Upper lobe of left lung (tissue), 6 donors: ENCODE measurements at regions not wholly inside any gene's neighbourhood (a gene's known extent, or its start where the extent isn't known, plus 50 kb on each side); places are given as distances from the start of the nearest gene placed in this dataset.

Experiments used
- ATAC-seq, 2 donors: fragments of 200-7000 bp; cut with Tn5 transposase; one replicate each; pipeline ENCODE4 v1.9.1; 2022; ENCODE audit warnings: mild to moderate bottlenecking in 2 of 2, moderate library complexity in 2 of 2; ENCODE audit not compliant: low FRiP score in 2 of 2
- DNase-seq, 2 donors: peaks; one replicate each; pipeline ENCODE4 v3.0.0-alpha.2; 2019 to 2020
- H3K27ac ChIP-seq, 4 donors: fragments of 200-600 bp; sonication (generic); one replicate each; pipeline ENCODE4 v1.5.1; 2016 to 2019
- H3K27me3 ChIP-seq, 4 donors: fragments of 200-600 bp; sonication (generic); one replicate each; pipeline ENCODE4 v1.5.1; 2017 to 2019
- H3K36me3 ChIP-seq, 4 donors: fragments of 200-600 bp; sonication (generic); one replicate each; pipeline ENCODE4 v1.5.1; 2016 to 2019
- H3K4me1 ChIP-seq, 4 donors: fragments of 200-600 bp; sonication (generic); one replicate each; pipeline ENCODE4 v1.5.1; 2018 to 2019
- H3K4me3 ChIP-seq, 4 donors: fragments of 200-600 bp; sonication (generic); one replicate each; pipeline ENCODE4 v1.5.1; 2017 to 2019; ENCODE audit warnings: mild to moderate bottlenecking in 2 of 4, moderate library complexity in 1 of 4
- H3K9me3 ChIP-seq, 4 donors: fragments of 200-600 bp; sonication (generic); one replicate each; pipeline ENCODE4 v1.5.1; 2018 to 2019
- CTCF ChIP-seq, 6 experiments: fragments of 450-650 bp in 4 of 6; fragments of 200-600 bp in 2 of 6; sonication (generic) in 2 of 6; IDR thresholded peaks; one replicate each; pipeline ENCODE4 v1.5.1; 2016 to 2019; ENCODE audit warnings: antibody characterized with exemption in 6 of 6
- EP300 ChIP-seq, 4 donors: sonication (generic); formaldehyde crosslinking; IDR thresholded peaks; one replicate each; pipeline ENCODE4 v1.5.1; 2017; ENCODE audit warnings: antibody characterized with exemption in 4 of 4, control low read depth in 2 of 4
- POLR2A ChIP-seq, 4 donors: fragments of 450-650 bp; IDR thresholded peaks; one replicate each; pipeline ENCODE4 v1.5.1; 2016 to 2017; ENCODE audit warnings: antibody characterized with exemption in 4 of 4, mild to moderate bottlenecking in 2 of 4
- POLR2AphosphoS5 ChIP-seq, 2 donors: sonication (generic); formaldehyde crosslinking; IDR thresholded peaks; one replicate each; pipeline ENCODE4 v1.5.1; 2017; ENCODE audit warnings: antibody characterized with exemption in 2 of 2
- WGBS, 2 donors: methylation state at CpG; one replicate each; pipeline ENCODE4 v1.1.5; 2017 to 2018; 5-methylcytosine and 5-hydroxymethylcytosine counted together
- donor health status: DM: no; HTN: no; CAD: no; lungs with moderate emphysema.
- donor health status: DM: no; HTN: yes; CAD: no; lungs with severe emphysema.

GRCh38 chr13:33911521-33911920, 93.6 kb downstream of the RFC3 start:
- Histone ChIP-seq H3K36me3 (no peaks in the 10 kb centered on the region), H3K4me3 (no peak overlapping the region), H3K9me3 (no peaks in the 10 kb centered on the region), H3K27me3 (no peaks in the 10 kb centered on the region), H3K27ac (no peak overlapping the region), H3K4me1 (no peaks in the 10 kb centered on the region)
- ATAC-seq (no peak), DNase-seq (no peak)
- 95% methylated on average over 3 of the region's 3 CpGs for WGBS, 2 donors
- TF ChIP-seq EP300 (IDR thresholded peaks at IDR 0.05) (no peak), CTCF (IDR thresholded peaks at IDR 0.05) (no peak), POLR2A (IDR thresholded peaks at IDR 0.05) (no peak), POLR2AphosphoS5 (IDR thresholded peaks at IDR 0.05) (no peak)

GRCh38 chr13:33913829-33914228, 95.9 kb downstream of the RFC3 start:
- Histone ChIP-seq H3K36me3 (no peaks in the 10 kb centered on the region), H3K27ac (no peak overlapping the region), H3K27me3 (no peaks in the 10 kb centered on the region), H3K9me3 (no peaks in the 10 kb centered on the region), H3K4me1 (no peaks in the 10 kb centered on the region), H3K4me3 (no peak overlapping the region)
- TF ChIP-seq POLR2AphosphoS5 (IDR thresholded peaks at IDR 0.05) = no peak
- TF ChIP-seq CTCF (IDR thresholded peaks at IDR 0.05) = no peak
- TF ChIP-seq POLR2A (IDR thresholded peaks at IDR 0.05) = no peak
- TF ChIP-seq EP300 (IDR thresholded peaks at IDR 0.05) = no peak
- ATAC-seq (no peak), DNase-seq (no peak)
- WGBS, 2 donors = 94 to 99% methylated on average over 3 of the region's 3 CpGs

GRCh38 chr13:33917190-33917589, 99.2 kb downstream of the RFC3 start:
- TF ChIP-seq EP300 (IDR thresholded peaks at IDR 0.05) (no peak), CTCF (IDR thresholded peaks at IDR 0.05) (no peak), POLR2AphosphoS5 (IDR thresholded peaks at IDR 0.05) (no peak), POLR2A (IDR thresholded peaks at IDR 0.05) (no peak)
- WGBS, 2 donors = 93% methylated on average over 4 of the region's 4 CpGs

GRCh38 chr13:33918199-33918932, 100.4 kb downstream of the RFC3 start:
- Histone ChIP-seq H3K27me3 (no peaks in the 10 kb centered on the region), H3K9me3 (no peaks in the 10 kb centered on the region), H3K27ac (no peak overlapping the region), H3K4me1 (no peaks in the 10 kb centered on the region), H3K36me3 (no peaks in the 10 kb centered on the region), H3K4me3 (no peak overlapping the region)
- ATAC-seq (peak in 1 of 2 donors; percentile 49), DNase-seq (peak in 1 of 2 donors; percentile 33)
- 71 to 72% methylated on average over 7 of the region's 7 CpGs for WGBS, 2 donors
- TF ChIP-seq POLR2AphosphoS5 (IDR thresholded peaks at IDR 0.05) (no peak), POLR2A (IDR thresholded peaks at IDR 0.05) (no peak), EP300 (IDR thresholded peaks at IDR 0.05) (no peak)

More at GRCh38 chr13:33917190-33917589, 99.2 kb downstream of the RFC3 start:
- Histone ChIP-seq H3K27me3 (no peaks in the 10 kb centered on the region), H3K4me3 (no peak overlapping the region), H3K9me3 (no peaks in the 10 kb centered on the region), H3K36me3 (no peaks in the 10 kb centered on the region), H3K27ac (no peak overlapping the region), H3K4me1 (no peaks in the 10 kb centered on the region)
- DNase-seq = no peak
- ATAC-seq = no peak

GRCh38 chr13:33919120-33919519, 101.2 kb downstream of the RFC3 start:
- Histone ChIP-seq H3K27ac (no peak overlapping the region), H3K36me3 (no peaks in the 10 kb centered on the region), H3K4me1 (no peaks in the 10 kb centered on the region), H3K9me3 (no peaks in the 10 kb centered on the region), H3K4me3 (no peak overlapping the region), H3K27me3 (no peaks in the 10 kb centered on the region)
- TF ChIP-seq EP300 (IDR thresholded peaks at IDR 0.05) (no peak), CTCF (IDR thresholded peaks at IDR 0.05) (no peak)
- DNase-seq (no peak), ATAC-seq (no peak)
- WGBS, 2 donors = 97% methylated on average over 3 of the region's 3 CpGs
